Neural progenitor cell (in vitro differentiated cells): ENCODE measurements at regions not wholly inside any gene's neighbourhood (a gene's known extent, or its start where the extent isn't known, plus 50 kb on each side); places are given as distances from the start of the nearest gene placed in this dataset.

Experiments
- DNase-seq: peaks from one replicate; pipeline ENCODE4 v3.0.0-alpha.2; 2016; ENCODE audit warnings: low spot score
- H2AFZ ChIP-seq: fragments of 200-600 bp; sonication (generic); replicated peaks from 2 replicates; pipeline ENCODE4 v1.6.1; 2016; ENCODE audit warnings: antibody characterized with exemption
- H3F3A ChIP-seq: fragments of 200-600 bp; sonication (generic); 2 replicates; pipeline ENCODE4 v1.6.1; 2016; ENCODE audit warnings: antibody characterized with exemption, low read depth
- H3K27ac ChIP-seq: fragments of 200-600 bp; sonication (generic); 2 replicates; pipeline ENCODE4 v1.5.1; 2016; ENCODE audit warnings: mild to moderate bottlenecking
- H3K27me3 ChIP-seq: fragments of 200-600 bp; sonication (generic); 2 replicates; pipeline ENCODE4 v1.6.1; 2016; ENCODE audit warnings: mild to moderate bottlenecking, moderate library complexity
- H3K36me3 ChIP-seq: fragments of 200-600 bp; sonication (generic); 2 replicates; pipeline ENCODE4 v1.5.1; 2016
- H3K4me1 ChIP-seq: fragments of 200-600 bp; sonication (generic); 2 replicates; pipeline ENCODE4 v1.6.1; 2016; ENCODE audit warnings: mixed run types
- H3K4me2 ChIP-seq: fragments of 200-600 bp; sonication (generic); 2 replicates; pipeline ENCODE4 v1.6.1; 2016
- H3K4me3 ChIP-seq: fragments of 200-600 bp; sonication (generic); 2 replicates; pipeline ENCODE4 v1.5.1; 2016
- H3K79me2 ChIP-seq: fragments of 200-600 bp; sonication (generic); 2 replicates; pipeline ENCODE4 v1.6.1; 2016; ENCODE audit warnings: low read depth
- H3K9ac ChIP-seq: fragments of 200-600 bp; sonication (generic); 2 replicates; pipeline ENCODE4 v1.6.1; 2016
- H3K9me3 ChIP-seq: fragments of 200-600 bp; sonication (generic); 2 replicates; pipeline ENCODE4 v1.5.1; 2016; ENCODE audit warnings: low read depth
- H4K20me1 ChIP-seq: fragments of 200-600 bp; sonication (generic); 2 replicates; pipeline ENCODE4 v1.6.1; 2016; ENCODE audit warnings: low read depth
- H3K27ac Mint-ChIP-seq: 3 replicates; pipeline ENCODE4 v1.8.0; 2021; ENCODE audit warnings: mixed read lengths
- H3K27me3 Mint-ChIP-seq: 2 replicates; pipeline ENCODE4 v1.8.0; 2022; ENCODE audit warnings: low read depth, mild to moderate bottlenecking, inconsistent platforms, moderate library complexity, mixed read lengths; ENCODE audit not compliant: insufficient read depth
- H3K36me3 Mint-ChIP-seq: 3 replicates; pipeline ENCODE4 v1.8.0; 2021; ENCODE audit warnings: mixed read lengths
- H3K4me1 Mint-ChIP-seq: 3 replicates; pipeline ENCODE4 v1.8.0; 2021; ENCODE audit warnings: mixed read lengths
- H3K4me3 Mint-ChIP-seq: 3 replicates; pipeline ENCODE4 v1.8.0; 2021; ENCODE audit warnings: mild to moderate bottlenecking, moderate library complexity, mixed read lengths
- H3K9me3 Mint-ChIP-seq: 3 replicates; pipeline ENCODE4 v1.8.0; 2020; ENCODE audit warnings: mixed read lengths
- EZH2 ChIP-seq: fragments of 200-600 bp; sonication (generic); IDR thresholded peaks from 2 replicates; pipeline ENCODE4 v1.6.1; 2017; ENCODE audit warnings: antibody characterized with exemption, mild to moderate bottlenecking, moderate library complexity
- EZH2phosphoT487 ChIP-seq: fragments of 200-600 bp; sonication (generic); IDR thresholded peaks from 2 replicates; pipeline ENCODE4 v1.6.1; 2017; ENCODE audit warnings: antibody characterized with exemption
- TF ChIP-seq, protein P1 (sequence below): fragments of 200-600 bp; sonication (generic); IDR thresholded peaks from 2 replicates; pipeline ENCODE4 v1.5.1; 2017; ENCODE audit warnings: antibody characterized with exemption, mild to moderate bottlenecking

DNA sequence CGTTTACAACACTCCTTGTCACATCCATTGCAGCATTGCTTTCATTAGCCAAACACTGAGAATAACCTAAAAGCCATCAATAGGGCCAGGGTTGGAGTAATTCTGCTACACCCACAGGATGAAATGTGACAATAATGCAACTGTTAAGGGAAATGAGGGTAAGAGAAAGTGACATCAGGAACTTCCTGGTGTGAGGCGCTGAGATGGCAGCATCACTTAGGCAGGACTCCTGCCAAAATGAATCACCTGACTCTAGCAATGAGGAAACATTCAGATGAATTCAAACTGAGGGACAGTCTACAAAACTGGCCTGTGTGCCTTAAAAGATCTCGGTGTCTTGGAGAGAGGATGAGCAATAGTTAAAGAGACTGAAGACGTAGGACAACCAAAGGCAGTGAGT is 115.6 kb upstream of the AGAP1 start:
- Histone ChIP-seq H2AFZ (no peak overlapping the region), H3K36me3 (no peaks in the 10 kb centered on the region), H3K4me2 (no peak overlapping the region), H3K9ac (no peak overlapping the region), H3K9me3 (no peaks in the 10 kb centered on the region), H3K27me3 (no peaks in the 10 kb centered on the region), H3K79me2 (no peaks in the 10 kb centered on the region), H3K4me3 (no peak overlapping the region), H3K4me1 (no peaks in the 10 kb centered on the region), H3K27ac (no peak overlapping the region), H4K20me1 (no peaks in the 10 kb centered on the region), H3F3A (no peaks in the 10 kb centered on the region)
- DNase-seq, result no peak
- H3K4me1 Mint-ChIP-seq, result peaks cover 2% of the 10 kb centered on the region
- no peak overlapping the region for H3K4me3 Mint-ChIP-seq
- H3K27me3 Mint-ChIP-seq, result peaks cover 4% of the 10 kb centered on the region
- no peak overlapping the region for H3K27ac Mint-ChIP-seq
- H3K9me3 Mint-ChIP-seq, result no peaks in the 10 kb centered on the region
- TF ChIP-seq, protein P1, sequence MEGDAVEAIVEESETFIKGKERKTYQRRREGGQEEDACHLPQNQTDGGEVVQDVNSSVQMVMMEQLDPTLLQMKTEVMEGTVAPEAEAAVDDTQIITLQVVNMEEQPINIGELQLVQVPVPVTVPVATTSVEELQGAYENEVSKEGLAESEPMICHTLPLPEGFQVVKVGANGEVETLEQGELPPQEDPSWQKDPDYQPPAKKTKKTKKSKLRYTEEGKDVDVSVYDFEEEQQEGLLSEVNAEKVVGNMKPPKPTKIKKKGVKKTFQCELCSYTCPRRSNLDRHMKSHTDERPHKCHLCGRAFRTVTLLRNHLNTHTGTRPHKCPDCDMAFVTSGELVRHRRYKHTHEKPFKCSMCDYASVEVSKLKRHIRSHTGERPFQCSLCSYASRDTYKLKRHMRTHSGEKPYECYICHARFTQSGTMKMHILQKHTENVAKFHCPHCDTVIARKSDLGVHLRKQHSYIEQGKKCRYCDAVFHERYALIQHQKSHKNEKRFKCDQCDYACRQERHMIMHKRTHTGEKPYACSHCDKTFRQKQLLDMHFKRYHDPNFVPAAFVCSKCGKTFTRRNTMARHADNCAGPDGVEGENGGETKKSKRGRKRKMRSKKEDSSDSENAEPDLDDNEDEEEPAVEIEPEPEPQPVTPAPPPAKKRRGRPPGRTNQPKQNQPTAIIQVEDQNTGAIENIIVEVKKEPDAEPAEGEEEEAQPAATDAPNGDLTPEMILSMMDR, result no peak
- TF ChIP-seq EZH2 (no peak), EZH2phosphoT487 (no peak)
- no peaks in the 10 kb centered on the region for H3K36me3 Mint-ChIP-seq

DNA sequence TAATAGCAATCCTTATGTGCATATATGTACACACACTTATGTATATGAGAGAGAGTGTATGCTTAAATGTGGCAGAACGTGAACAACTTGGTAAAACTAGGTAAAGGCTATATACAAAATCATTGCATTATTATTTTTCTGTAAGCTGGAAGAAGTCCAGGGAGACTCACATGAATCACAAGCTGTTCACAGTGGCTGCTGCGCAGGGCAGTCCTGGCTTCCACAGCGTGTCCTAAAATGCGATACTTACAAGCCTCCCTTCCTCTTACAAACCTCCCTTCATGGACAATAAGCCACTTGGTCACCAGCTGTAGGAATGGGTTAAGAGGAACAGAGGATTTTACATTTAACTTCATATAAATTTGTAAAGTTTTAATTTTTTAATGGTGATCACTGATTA is 114.9 kb upstream of the AGAP1 start:
- Histone ChIP-seq H4K20me1 (no peaks in the 10 kb centered on the region), H3K4me2 (no peak overlapping the region), H3K9me3 (no peaks in the 10 kb centered on the region), H3K27ac (no peak overlapping the region), H3K9ac (no peak overlapping the region), H3K27me3 (no peaks in the 10 kb centered on the region), H3K4me1 (no peaks in the 10 kb centered on the region), H2AFZ (no peak overlapping the region), H3K4me3 (no peak overlapping the region), H3F3A (no peaks in the 10 kb centered on the region), H3K79me2 (no peaks in the 10 kb centered on the region), H3K36me3 (no peaks in the 10 kb centered on the region)
- TF ChIP-seq, protein P1, result no peak
- TF ChIP-seq EZH2phosphoT487, result no peak
- TF ChIP-seq EZH2, result no peak
- no peaks in the 10 kb centered on the region for H3K36me3 Mint-ChIP-seq
- H3K27ac Mint-ChIP-seq, result no peak overlapping the region
- H3K4me3 Mint-ChIP-seq, result no peak overlapping the region
- H3K27me3 Mint-ChIP-seq, result peaks cover 7% of the 10 kb centered on the region
- no peaks in the 10 kb centered on the region for H3K9me3 Mint-ChIP-seq
- no peak for DNase-seq
- peaks cover 7% of the 10 kb centered on the region for H3K4me1 Mint-ChIP-seq

- TF ChIP-seq EZH2 (no peak), EZH2phosphoT487 (no peak)
- TF ChIP-seq, protein P1, result no peak
- no peak overlapping the region for H3K4me2 ChIP-seq
- Mint-ChIP-seq H3K36me3 (no peaks in the 10 kb centered on the region), H3K4me3 (no peak overlapping the region), H3K4me1 (peaks cover 20% of the 10 kb centered on the region), H3K27ac (no peak overlapping the region), H3K9me3 (no peaks in the 10 kb centered on the region), H3K27me3 (peaks cover 7% of the 10 kb centered on the region)
- no peaks in the 10 kb centered on the region for H3K9me3 ChIP-seq
- no peak overlapping the region for H3K9ac ChIP-seq
- no peaks in the 10 kb centered on the region for H3K36me3 ChIP-seq
- H4K20me1 ChIP-seq, result no peaks in the 10 kb centered on the region
- DNase-seq, result no peak
- H3K4me3 ChIP-seq, result no peak overlapping the region
- no peaks in the 10 kb centered on the region for H3F3A ChIP-seq
- no peak overlapping the region for H2AFZ ChIP-seq
- H3K27ac ChIP-seq, result no peak overlapping the region
- H3K4me1 ChIP-seq, result no peaks in the 10 kb centered on the region
- H3K79me2 ChIP-seq, result no peaks in the 10 kb centered on the region
- H3K27me3 ChIP-seq, result no peaks in the 10 kb centered on the region
Measured at GRCh38 chr2:235381261-235381912, 112.5 kb upstream of the AGAP1 start.
